Activated CD4-positive, alpha-beta T cell treated with anti-CD3 and anti-CD28 coated beads, Interleukin-2, amount 50 U/mL, for 48 hours (primary cell): ENCODE measurements at regions not wholly inside any gene's neighbourhood (a gene's known extent, or its start where the extent isn't known, plus 50 kb on each side); places are given as distances from the start of the nearest gene placed in this dataset.
"Not testable (repeated sequence)": the region's sequence is repeated elsewhere in the genome, so short reads cannot be mapped to it uniquely, and the experiment has no call there.

ENCODE experiments used
- DNase-seq, 2 experiments: peaks; one replicate each; pipeline ENCODE4 v3.0.0-alpha.2; 2020

- not testable (repeated sequence) for DNase-seq
These were observed 53.5 kb upstream of the JADE2 start for GRCh38 chr5:134471858-134472449.

GRCh38 chr5:134468921-134469400 is 56.5 kb upstream of the JADE2 start:
- no peak for DNase-seq

GRCh38 chr5:134467231-134467630 is 55.5 kb upstream of the CDKN2AIPNL start:
- DNase-seq = no peak

GRCh38 chr5:134466241-134467069 is 54.8 kb upstream of the CDKN2AIPNL start:
- DNase-seq = peak; percentile 45 to 52

- peak; percentile 70 to 77 for DNase-seq
These were observed 54.1 kb upstream of the CDKN2AIPNL start for GRCh38 chr5:134465816-134466240.

GRCh38 chr5:134464988-134465815 is 53.5 kb upstream of the CDKN2AIPNL start:
- no peak for DNase-seq

- DNase-seq = no peak
These were observed 52.5 kb upstream of the CDKN2AIPNL start for GRCh38 chr5:134463991-134464760.

GRCh38 chr5:134463176-134463720 is 51.6 kb upstream of the CDKN2AIPNL start:
- no peak for DNase-seq

GRCh38 chr5:134462761-134463160 is 51.1 kb upstream of the CDKN2AIPNL start:
- no peak for DNase-seq

GRCh38 chr5:134462047-134462575 is 50.4 kb upstream of the CDKN2AIPNL start:
- no peak for DNase-seq
